Neuronal stem cell (in vitro differentiated cells): ENCODE measurements at regions not wholly inside any gene's neighbourhood (a gene's known extent, or its start where the extent isn't known, plus 50 kb on each side); places are given as distances from the start of the nearest gene placed in this dataset.

Experiments used
- DNase-seq: peaks from one replicate; pipeline ENCODE4 v3.0.0-alpha.2; 2013; ENCODE audit warnings: low spot score
- H2AFZ ChIP-seq: one replicate; pipeline ENCODE4 v1.6.1; 2013; ENCODE audit warnings: mild to moderate bottlenecking, low read length, inconsistent platforms
- H2AK5ac ChIP-seq: 2 replicates; pipeline ENCODE4 v1.6.1; 2013; ENCODE audit warnings: low read depth, mild to moderate bottlenecking, inconsistent platforms, low read length, moderate library complexity, mixed read lengths
- H2BK120ac ChIP-seq: 2 replicates; pipeline ENCODE4 v1.6.1; 2013; ENCODE audit warnings: low read depth, mild to moderate bottlenecking, inconsistent platforms, low read length, moderate library complexity, mixed read lengths
- H2BK12ac ChIP-seq: one replicate; pipeline ENCODE4 v1.6.1; 2013; ENCODE audit warnings: low read length, inconsistent platforms
- H2BK15ac ChIP-seq: 2 replicates; pipeline ENCODE4 v1.6.1; 2013; ENCODE audit warnings: mild to moderate bottlenecking, low read length, inconsistent platforms, mixed read lengths
- H2BK5ac ChIP-seq: one replicate; pipeline ENCODE4 v1.6.1; 2013; ENCODE audit warnings: inconsistent platforms, mild to moderate bottlenecking, low read length, moderate library complexity
- H3K14ac ChIP-seq: one replicate; pipeline ENCODE4 v1.6.1; 2013; ENCODE audit warnings: low read length, inconsistent platforms
- H3K18ac ChIP-seq: 2 replicates; pipeline ENCODE4 v1.6.1; 2013; ENCODE audit warnings: low read length, inconsistent platforms
- H3K23ac ChIP-seq: 2 replicates; pipeline ENCODE4 v1.6.1; 2013; ENCODE audit warnings: low read depth, mild to moderate bottlenecking, mixed read lengths, low read length, inconsistent platforms; ENCODE audit not compliant: poor library complexity
- H3K27ac ChIP-seq: replicated peaks from 3 replicates; pipeline ENCODE4 v1.5.1; 2013; ENCODE audit warnings: low read length, inconsistent platforms
- H3K27me3 ChIP-seq, 3 experiments: 2 replicates each; pipeline ENCODE4 v1.6.1; 2013; ENCODE audit warnings: low read length in 3 of 3, mild to moderate bottlenecking in 2 of 3, inconsistent platforms in 1 of 3, low read depth in 1 of 3, mixed read lengths in 1 of 3, moderate library complexity in 1 of 3; ENCODE audit not compliant: control insufficient read depth in 3 of 3, insufficient read depth in 3 of 3
- H3K36me3 ChIP-seq, 2 donors: replicated peaks in 1 of 2; 2 replicates each; pipeline ENCODE4 v1.6.1; 2013; ENCODE audit warnings: low read length in 2 of 2; ENCODE audit not compliant: control insufficient read depth in 2 of 2, insufficient read depth in 2 of 2
- H3K4ac ChIP-seq: 2 replicates; pipeline ENCODE4 v1.6.1; 2013; ENCODE audit warnings: inconsistent platforms, mild to moderate bottlenecking, low read length, moderate library complexity
- H3K4me1 ChIP-seq, 2 donors: 1 replicate in 1 of 2; 2 replicates in 1 of 2; pipeline ENCODE4 v1.6.1; 2013; ENCODE audit warnings: low read length in 2 of 2, low read depth in 1 of 2; ENCODE audit not compliant: control insufficient read depth in 2 of 2, insufficient read depth in 1 of 2
- H3K4me2 ChIP-seq: one replicate; pipeline ENCODE4 v1.6.1; 2013; ENCODE audit warnings: mild to moderate bottlenecking, low read length, inconsistent platforms; ENCODE audit not compliant: insufficient read depth, poor library complexity, severe bottlenecking
- H3K4me3 ChIP-seq, 2 donors: 2 replicates each; pipeline ENCODE4 v1.5.1; 2013; ENCODE audit warnings: low read length in 2 of 2, mild to moderate bottlenecking in 2 of 2, inconsistent platforms in 1 of 2, moderate library complexity in 1 of 2
- H3K79me1 ChIP-seq: one replicate; pipeline ENCODE4 v1.6.1; 2013; ENCODE audit warnings: low read depth, mild to moderate bottlenecking, inconsistent platforms, low read length, moderate library complexity
- H3K9ac ChIP-seq: one replicate; pipeline ENCODE4 v1.6.1; 2013; ENCODE audit warnings: mild to moderate bottlenecking, low read depth, low read length, inconsistent platforms; ENCODE audit not compliant: poor library complexity
- H3K9me3 ChIP-seq, 2 donors: replicated peaks in 1 of 2; 2 replicates each; pipeline versions ENCODE3 to v1.6.1; 2013; ENCODE audit warnings: low read length in 2 of 2, mild to moderate bottlenecking in 2 of 2, inconsistent platforms in 1 of 2, low read depth in 1 of 2, mixed read lengths in 1 of 2, moderate library complexity in 1 of 2; ENCODE audit not compliant: control insufficient read depth in 2 of 2, insufficient read depth in 1 of 2
- H4K8ac ChIP-seq: one replicate; pipeline ENCODE4 v1.6.1; 2013; ENCODE audit warnings: low read depth, mild to moderate bottlenecking, inconsistent platforms, low read length, moderate library complexity
- H4K91ac ChIP-seq: one replicate; pipeline ENCODE4 v1.6.1; 2013; ENCODE audit warnings: low read length, low read depth, mild to moderate bottlenecking, inconsistent platforms; ENCODE audit not compliant: poor library complexity
- WGBS, 2 donors: extraction: QIAGEN DNeasy Blood & Tissue Kit; methylation state at CpG; one replicate each; pipeline ENCODE4 v1.1.7; 2013; ENCODE audit warnings: missing lambda C conversion rate in 2 of 2, mixed read lengths in 1 of 2; ENCODE audit not compliant: insufficient read length in 2 of 2, insufficient replicate concordance in 1 of 2; ENCODE audit errors: extremely low coverage in 2 of 2; 5-methylcytosine and 5-hydroxymethylcytosine counted together

DNA sequence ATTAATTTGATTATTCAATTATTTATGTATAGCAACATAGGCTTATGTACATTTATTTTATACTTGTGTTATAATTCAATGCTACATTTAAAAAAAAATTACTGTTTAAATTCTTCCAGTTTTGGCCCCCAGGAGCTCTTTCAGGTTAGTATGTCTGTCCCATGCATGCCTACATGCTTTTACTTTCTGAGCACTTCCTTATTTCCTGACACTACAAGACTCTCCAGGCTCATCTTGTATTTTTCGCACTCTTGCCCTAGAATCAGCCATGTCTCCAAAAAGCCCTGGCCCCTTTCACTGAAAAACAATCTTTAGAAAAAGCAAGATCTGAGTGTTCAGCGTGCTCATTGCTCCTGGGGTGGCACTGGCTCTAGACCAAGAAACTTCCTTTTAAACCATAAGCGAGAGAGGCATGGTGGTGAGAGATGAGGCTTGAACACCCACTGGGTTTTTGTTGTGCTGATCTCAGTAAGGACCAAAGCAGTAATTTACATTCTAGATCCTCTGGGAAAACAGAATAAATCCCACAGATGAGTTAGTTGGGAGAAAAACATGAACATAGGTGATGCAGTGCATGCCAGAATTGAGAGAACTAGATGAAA is 95.0 kb downstream of the SLC30A10 start:
- no CpG with 5 or more reads among the region's 3 CpGs for WGBS, 2 donors
- DNase-seq, result no peak

DNA sequence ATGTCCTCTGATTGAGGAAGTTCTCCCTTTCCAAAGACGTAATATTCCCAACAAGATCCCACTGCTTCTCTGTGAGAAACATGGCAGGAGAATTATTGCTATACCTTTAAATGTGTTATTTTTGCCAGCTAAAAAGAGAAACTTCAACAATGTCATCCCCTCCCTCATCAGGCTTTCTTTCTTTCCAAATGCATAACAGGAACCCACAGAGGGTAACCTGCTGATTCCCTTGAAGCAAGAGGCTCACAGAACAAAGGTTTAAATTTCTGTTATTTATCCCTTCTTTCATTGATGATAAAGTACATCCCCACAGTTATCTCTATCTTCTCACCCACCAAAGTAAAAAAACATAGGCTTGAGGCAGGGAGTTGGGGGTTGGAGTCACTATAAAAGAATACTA is 102.1 kb downstream of the SLC30A10 start:
- Histone ChIP-seq H3K36me3 (no peaks in the 10 kb centered on the region), H3K4ac (no peak overlapping the region), H3K27ac (no peak overlapping the region), H2BK5ac (no peak overlapping the region), H3K79me1 (peaks cover 2% of the 10 kb centered on the region), H3K4me1 (no peaks in the 10 kb centered on the region), H2BK12ac (no peak overlapping the region), H2BK15ac (no peak overlapping the region), H3K14ac (no peak overlapping the region), H2BK120ac (no peak overlapping the region), H3K4me2 (no peak overlapping the region), H4K91ac (no peak overlapping the region), H2AFZ (peak overlapping the region; percentile 21), H2AK5ac (no peak overlapping the region), H3K9ac (no peak overlapping the region), H3K18ac (no peak overlapping the region), H3K4me3 (no peak overlapping the region), H3K27me3 (no peaks in the 10 kb centered on the region), H3K9me3 (peaks cover 0 to 2% of the 10 kb centered on the region in 2 donors), H4K8ac (no peak overlapping the region), H3K23ac (no peak overlapping the region)
- WGBS, 2 donors, result no CpG with 5 or more reads among the region's 1 CpG
- no peak for DNase-seq

More for the DNA sequence above, 95.0 kb downstream of the SLC30A10 start:
- H2BK120ac ChIP-seq, result no peak overlapping the region
- H3K4me3 ChIP-seq, result no peak overlapping the region
- no peaks in the 10 kb centered on the region for H3K79me1 ChIP-seq
- peak overlapping the region; percentile 74 for H2AFZ ChIP-seq
- H3K4me2 ChIP-seq, result no peak overlapping the region
- H3K4ac ChIP-seq, result no peak overlapping the region
- no peak overlapping the region for H4K8ac ChIP-seq
- peaks cover 0 to 4% (median 0%) of the 10 kb centered on the region in 3 experiments for H3K27me3 ChIP-seq
- H3K36me3 ChIP-seq, result no peaks in the 10 kb centered on the region
- no peaks in the 10 kb centered on the region for H3K9me3 ChIP-seq
- no peak overlapping the region for H2BK15ac ChIP-seq
- no peak overlapping the region for H4K91ac ChIP-seq
- peaks cover 2 to 4% of the 10 kb centered on the region in 2 donors for H3K4me1 ChIP-seq
- H3K18ac ChIP-seq, result no peak overlapping the region
- H3K9ac ChIP-seq, result no peak overlapping the region
- H3K14ac ChIP-seq, result no peak overlapping the region
- no peak overlapping the region for H2BK5ac ChIP-seq
- no peak overlapping the region for H2BK12ac ChIP-seq
- no peak overlapping the region for H3K27ac ChIP-seq
- no peak overlapping the region for H2AK5ac ChIP-seq
- H3K23ac ChIP-seq, result no peak overlapping the region

DNA sequence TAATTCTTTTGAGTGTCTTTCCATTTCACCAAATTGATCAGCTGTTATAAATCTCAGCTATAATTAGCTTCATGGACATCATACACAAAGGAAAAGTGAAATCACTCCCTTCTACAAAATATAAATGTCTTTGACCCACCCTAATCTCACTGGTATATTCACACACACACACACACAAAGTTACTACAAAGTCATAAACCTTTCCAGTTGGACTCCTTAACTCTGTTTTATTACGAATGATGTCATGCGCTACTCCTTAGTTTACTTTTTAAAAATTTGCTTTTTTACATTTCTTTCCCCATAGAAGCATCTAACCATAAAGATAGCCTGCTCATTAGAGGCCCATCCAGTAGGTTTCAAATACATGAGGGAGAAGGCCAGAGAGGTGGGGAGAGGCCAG is 103.0 kb downstream of the SLC30A10 start:
- H3K4ac ChIP-seq, result no peak overlapping the region
- no peaks in the 10 kb centered on the region for H3K27me3 ChIP-seq
- no peaks in the 10 kb centered on the region for H3K36me3 ChIP-seq
- H2BK5ac ChIP-seq, result no peak overlapping the region
- H3K4me2 ChIP-seq, result no peak overlapping the region
- no peak overlapping the region for H3K18ac ChIP-seq
- H3K4me1 ChIP-seq, result no peaks in the 10 kb centered on the region
- H2BK12ac ChIP-seq, result no peak overlapping the region
- no peak overlapping the region for H3K9ac ChIP-seq
- H4K91ac ChIP-seq, result no peak overlapping the region
- DNase-seq, result no peak
- WGBS, 2 donors, result no CpG with 5 or more reads among the region's 2 CpGs
- no peak overlapping the region for H2AK5ac ChIP-seq
- H3K9me3 ChIP-seq, result peaks cover 0 to 2% of the 10 kb centered on the region in 2 donors
- H3K23ac ChIP-seq, result no peak overlapping the region
- no peak overlapping the region for H2BK15ac ChIP-seq
- H4K8ac ChIP-seq, result no peak overlapping the region
- H3K14ac ChIP-seq, result no peak overlapping the region
- H3K79me1 ChIP-seq, result peaks cover 2% of the 10 kb centered on the region
- no peak overlapping the region for H3K4me3 ChIP-seq
- no peak overlapping the region for H3K27ac ChIP-seq
- no peak overlapping the region for H2BK120ac ChIP-seq
- H2AFZ ChIP-seq, result no peak overlapping the region

DNA sequence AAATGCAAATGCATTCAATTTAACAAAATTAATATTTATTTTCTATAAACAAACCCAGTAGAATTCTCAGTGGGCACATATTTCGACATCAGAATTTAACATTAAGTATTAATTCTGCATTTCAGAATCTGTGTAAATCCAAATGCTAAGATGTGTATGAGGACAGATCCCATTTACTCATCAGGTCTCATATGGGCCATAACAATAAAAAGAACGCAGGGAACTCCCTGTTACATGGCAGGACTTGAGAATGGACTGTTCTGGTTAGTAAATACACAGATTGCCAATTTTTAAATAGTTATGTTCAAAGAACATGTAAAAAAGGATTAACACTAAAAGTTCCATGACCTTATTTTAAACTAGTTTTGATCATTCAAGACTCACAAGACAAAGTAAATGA is 104.0 kb downstream of the SLC30A10 start:
- Histone ChIP-seq H2AFZ (no peak overlapping the region), H3K4ac (no peak overlapping the region), H3K18ac (no peak overlapping the region), H3K9ac (no peak overlapping the region), H3K4me1 (no peaks in the 10 kb centered on the region), H3K9me3 (peaks cover 0 to 2% of the 10 kb centered on the region in 2 donors), H2BK12ac (no peak overlapping the region), H3K27ac (no peak overlapping the region), H4K8ac (no peak overlapping the region), H3K27me3 (no peaks in the 10 kb centered on the region), H2BK15ac (no peak overlapping the region), H2BK5ac (no peak overlapping the region), H3K4me3 (no peak overlapping the region), H3K14ac (no peak overlapping the region), H4K91ac (no peak overlapping the region), H3K23ac (no peak overlapping the region), H3K36me3 (no peaks in the 10 kb centered on the region), H2BK120ac (no peak overlapping the region), H3K79me1 (peaks cover 2% of the 10 kb centered on the region), H2AK5ac (no peak overlapping the region), H3K4me2 (no peak overlapping the region)
- DNase-seq, result no peak
- no CpG with 5 or more reads among the region's 2 CpGs for WGBS, 2 donors
